KOPT-K1 (cell line): ENCODE measurements at regions not wholly inside any gene's neighbourhood (a gene's known extent, or its start where the extent isn't known, plus 50 kb on each side); places are given as distances from the start of the nearest gene placed in this dataset.

Source experiments
- H3K27ac ChIP-seq: fragments of 200-600 bp; sonication (generic); 2 replicates; pipeline ENCODE4 v1.5.1; 2016; ENCODE audit warnings: antibody characterized with exemption, mild to moderate bottlenecking, low read depth, low read length; ENCODE audit not compliant: poor library complexity, severe bottlenecking
- H3K36me3 ChIP-seq: fragments of 200-600 bp; sonication (generic); 2 replicates; pipeline ENCODE4 v1.5.1; 2017; ENCODE audit warnings: antibody characterized with exemption, mild to moderate bottlenecking, low read length, moderate library complexity; ENCODE audit not compliant: insufficient read depth
- H3K9me3 ChIP-seq: fragments of 200-600 bp; sonication (generic); 2 replicates; pipeline ENCODE4 v1.5.1; 2017; ENCODE audit warnings: antibody characterized with exemption, low read length, mild to moderate bottlenecking; ENCODE audit not compliant: insufficient read depth, poor library complexity, severe bottlenecking

- H3K27ac ChIP-seq = no peak overlapping the region
These were observed 50.9 kb upstream of the DUSP22 start for GRCh38 chr6:241336-241865.

More at GRCh38 chr6:241336-241865, 50.9 kb upstream of the DUSP22 start:
- Histone ChIP-seq H3K36me3 (no peaks in the 10 kb centered on the region), H3K9me3 (no peaks in the 10 kb centered on the region)
